ENCODE measurements at regions not wholly inside any gene's neighbourhood (a gene's known extent, or its start where the extent isn't known, plus 50 kb on each side); places are given as distances from the start of the nearest gene placed in this dataset.

DNA sequence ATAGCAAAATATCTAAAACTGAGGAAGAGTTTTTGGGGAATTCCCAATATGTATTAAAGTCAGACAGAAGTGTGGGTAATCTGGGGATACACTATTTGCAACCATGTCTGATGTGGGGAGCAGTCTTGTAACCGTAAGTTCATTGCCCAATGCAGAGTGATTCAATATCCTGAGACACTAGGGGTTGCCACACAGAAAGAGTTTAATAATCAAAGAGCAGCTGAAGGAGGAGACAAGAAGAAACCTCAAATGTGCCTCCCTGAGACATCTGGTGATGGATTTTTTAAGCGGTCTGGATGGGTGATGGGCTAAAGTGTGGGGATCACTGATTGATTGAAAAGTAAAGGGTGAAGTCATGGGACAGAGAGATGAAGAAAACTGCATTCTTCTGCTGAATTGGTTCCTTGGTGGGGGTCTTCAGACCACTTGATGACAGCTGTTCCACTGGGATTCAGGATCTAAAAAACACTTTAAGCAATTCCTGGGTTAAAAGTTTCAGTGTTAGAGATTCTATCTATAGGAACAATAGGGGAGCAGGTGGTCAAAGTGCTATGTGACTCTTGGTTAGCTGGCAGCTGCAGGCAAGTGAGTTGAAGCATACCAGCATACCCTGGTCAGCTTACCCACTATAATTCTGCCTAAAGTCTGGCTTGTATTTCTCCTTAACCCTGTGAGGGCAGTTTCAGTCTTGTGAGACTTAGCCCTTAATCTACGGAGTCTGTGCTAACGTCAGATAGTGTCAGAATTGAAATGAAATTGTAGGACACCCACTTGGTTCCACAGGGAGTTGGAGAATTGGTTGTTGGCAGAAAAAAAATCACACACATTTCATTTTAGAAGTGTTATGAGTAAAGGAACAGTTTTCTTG lies 425.9 kb upstream of the TGFBR2 start:
- no peaks in the 10 kb centered on the region for H3K4me1 ChIP-seq
- H3K36me3 Mint-ChIP-seq: peaks cover 2% of the 10 kb centered on the region

DNA sequence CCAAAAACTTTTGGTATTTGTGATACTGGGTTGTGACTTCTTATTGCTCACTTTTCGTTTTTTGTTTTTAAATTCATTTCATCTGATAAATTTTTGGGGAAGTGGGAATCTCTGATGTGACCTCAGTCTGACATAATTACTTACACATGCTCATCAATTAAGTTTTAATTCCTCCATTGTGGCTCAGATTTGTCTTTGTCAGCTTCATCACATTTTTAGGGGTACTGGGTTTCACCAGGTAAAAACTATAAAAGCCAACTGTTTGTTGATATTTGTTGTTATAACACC lies 425.3 kb upstream of the TGFBR2 start:
- H3K9me3 ChIP-seq (ENCODE audit: low read depth): no peaks in the 10 kb centered on the region
- no peaks in the 10 kb centered on the region for H3K9me3 Mint-ChIP-seq
- DNase-seq (ENCODE audit: low spot score): no peak

More for the DNA sequence above, 425.9 kb upstream of the TGFBR2 start:
- no peak overlapping the region for H3K9ac ChIP-seq
- no peaks in the 10 kb centered on the region for H3K27me3 Mint-ChIP-seq (ENCODE audit: insufficient read depth, low read depth)
- H3K4me2 ChIP-seq: no peak overlapping the region
- H3K36me3 ChIP-seq: no peaks in the 10 kb centered on the region
- TF ChIP-seq, protein P1, sequence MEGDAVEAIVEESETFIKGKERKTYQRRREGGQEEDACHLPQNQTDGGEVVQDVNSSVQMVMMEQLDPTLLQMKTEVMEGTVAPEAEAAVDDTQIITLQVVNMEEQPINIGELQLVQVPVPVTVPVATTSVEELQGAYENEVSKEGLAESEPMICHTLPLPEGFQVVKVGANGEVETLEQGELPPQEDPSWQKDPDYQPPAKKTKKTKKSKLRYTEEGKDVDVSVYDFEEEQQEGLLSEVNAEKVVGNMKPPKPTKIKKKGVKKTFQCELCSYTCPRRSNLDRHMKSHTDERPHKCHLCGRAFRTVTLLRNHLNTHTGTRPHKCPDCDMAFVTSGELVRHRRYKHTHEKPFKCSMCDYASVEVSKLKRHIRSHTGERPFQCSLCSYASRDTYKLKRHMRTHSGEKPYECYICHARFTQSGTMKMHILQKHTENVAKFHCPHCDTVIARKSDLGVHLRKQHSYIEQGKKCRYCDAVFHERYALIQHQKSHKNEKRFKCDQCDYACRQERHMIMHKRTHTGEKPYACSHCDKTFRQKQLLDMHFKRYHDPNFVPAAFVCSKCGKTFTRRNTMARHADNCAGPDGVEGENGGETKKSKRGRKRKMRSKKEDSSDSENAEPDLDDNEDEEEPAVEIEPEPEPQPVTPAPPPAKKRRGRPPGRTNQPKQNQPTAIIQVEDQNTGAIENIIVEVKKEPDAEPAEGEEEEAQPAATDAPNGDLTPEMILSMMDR (IDR thresholded peaks at IDR 0.05): no peak
- TF ChIP-seq EZH2phosphoT487 (IDR thresholded peaks at IDR 0.05) (no peak), EZH2 (IDR thresholded peaks at IDR 0.05) (no peak)
- H3K27ac Mint-ChIP-seq: no peak overlapping the region
- no peaks in the 10 kb centered on the region for H3F3A ChIP-seq (ENCODE audit: low read depth)
- DNase-seq (ENCODE audit: low spot score): no peak
- no peak overlapping the region for H3K4me3 Mint-ChIP-seq
- no peak overlapping the region for H3K4me3 ChIP-seq
- no peak overlapping the region for H3K27ac ChIP-seq
- no peaks in the 10 kb centered on the region for H3K9me3 Mint-ChIP-seq
- H4K20me1 ChIP-seq (ENCODE audit: low read depth): no peaks in the 10 kb centered on the region
- H3K4me1 Mint-ChIP-seq: peaks cover 18% of the 10 kb centered on the region
- H2AFZ ChIP-seq (replicated peaks): no peak overlapping the region
- H3K9me3 ChIP-seq (ENCODE audit: low read depth): no peaks in the 10 kb centered on the region
- H3K27me3 ChIP-seq: no peaks in the 10 kb centered on the region
- H3K79me2 ChIP-seq (ENCODE audit: low read depth): no peaks in the 10 kb centered on the region

GRCh38 chr3:30181581-30181980 lies 424.8 kb upstream of the TGFBR2 start:
- no peak overlapping the region for H3K4me3 ChIP-seq
- Mint-ChIP-seq H3K4me3 (no peak overlapping the region), H3K4me1 (peaks cover 18% of the 10 kb centered on the region), H3K27ac (no peak overlapping the region), H3K36me3 (peaks cover 2% of the 10 kb centered on the region), H3K9me3 (no peaks in the 10 kb centered on the region), H3K27me3 (ENCODE audit: insufficient read depth, low read depth) (no peaks in the 10 kb centered on the region)
- H3K36me3 ChIP-seq: no peaks in the 10 kb centered on the region
- H3K27ac ChIP-seq: no peak overlapping the region
- H3K9ac ChIP-seq: no peak overlapping the region
- H3K4me2 ChIP-seq: no peak overlapping the region
- no peak for DNase-seq (ENCODE audit: low spot score)
- no peaks in the 10 kb centered on the region for H3K9me3 ChIP-seq (ENCODE audit: low read depth)
- no peaks in the 10 kb centered on the region for H3K4me1 ChIP-seq
- no peak for TF ChIP-seq EZH2phosphoT487 (IDR thresholded peaks at IDR 0.05)
- no peak for TF ChIP-seq EZH2 (IDR thresholded peaks at IDR 0.05)
- TF ChIP-seq, protein P1 (IDR thresholded peaks at IDR 0.05): no peak
- H3F3A ChIP-seq (ENCODE audit: low read depth): no peaks in the 10 kb centered on the region
- H4K20me1 ChIP-seq (ENCODE audit: low read depth): no peaks in the 10 kb centered on the region
- no peaks in the 10 kb centered on the region for H3K27me3 ChIP-seq
- no peak overlapping the region for H2AFZ ChIP-seq (replicated peaks)
- H3K79me2 ChIP-seq (ENCODE audit: low read depth): no peaks in the 10 kb centered on the region

More for the DNA sequence above, 425.3 kb upstream of the TGFBR2 start:
- Histone ChIP-seq H3K27ac (no peak overlapping the region), H3K4me1 (no peaks in the 10 kb centered on the region), H3K4me2 (no peak overlapping the region), H3K27me3 (no peaks in the 10 kb centered on the region), H2AFZ (replicated peaks) (no peak overlapping the region), H3K79me2 (ENCODE audit: low read depth) (no peaks in the 10 kb centered on the region), H3K36me3 (no peaks in the 10 kb centered on the region), H3F3A (ENCODE audit: low read depth) (no peaks in the 10 kb centered on the region), H3K4me3 (no peak overlapping the region), H3K9ac (no peak overlapping the region), H4K20me1 (ENCODE audit: low read depth) (no peaks in the 10 kb centered on the region)
- Mint-ChIP-seq H3K4me1 (peaks cover 18% of the 10 kb centered on the region), H3K36me3 (peaks cover 2% of the 10 kb centered on the region), H3K4me3 (no peak overlapping the region), H3K27me3 (ENCODE audit: insufficient read depth, low read depth) (no peaks in the 10 kb centered on the region), H3K27ac (no peak overlapping the region)
- TF ChIP-seq EZH2phosphoT487 (IDR thresholded peaks at IDR 0.05) (no peak), EZH2 (IDR thresholded peaks at IDR 0.05) (no peak)
- TF ChIP-seq, protein P1 (IDR thresholded peaks at IDR 0.05): no peak

Measured in neural progenitor cell (in vitro differentiated cells).